Breast epithelium (tissue), 4 donors: ENCODE measurements at regions not wholly inside any gene's neighbourhood (a gene's known extent, or its start where the extent isn't known, plus 50 kb on each side); places are given as distances from the start of the nearest gene placed in this dataset.

Experiments used
- DNase-seq, 2 donors: peaks; one replicate each; pipeline ENCODE4 v3.0.0-alpha.2; 2019; ENCODE audit warnings: low spot score in 2 of 2
- H3K27ac ChIP-seq, 2 donors: fragments of 200-600 bp; sonication (generic) in 1 of 2; one replicate each; pipeline ENCODE4 v1.5.1; 2016 to 2019; ENCODE audit warnings: mild to moderate bottlenecking in 1 of 2
- H3K27me3 ChIP-seq, 2 donors: fragments of 200-600 bp; sonication (generic) in 1 of 2; one replicate each; pipeline versions ENCODE4 v1.5.1 to v1.6.0; 2017 to 2019; ENCODE audit warnings: control low read depth in 1 of 2, mild to moderate bottlenecking in 1 of 2
- H3K36me3 ChIP-seq: fragments of 200-600 bp; one replicate; pipeline ENCODE4 v1.5.1; 2019
- H3K4me1 ChIP-seq, 2 donors: fragments of 200-600 bp; sonication (generic); one replicate each; pipeline ENCODE4 v1.5.1; 2016 to 2019; ENCODE audit warnings: control low read depth in 1 of 2
- H3K4me3 ChIP-seq, 3 donors: fragments of 200-600 bp; sonication (generic); 1 replicate in 2 of 3; 2 replicates in 1 of 3; pipeline ENCODE4 v1.5.1; 2016 to 2019; ENCODE audit warnings: mild to moderate bottlenecking in 3 of 3, moderate library complexity in 2 of 3
- H3K9me3 ChIP-seq, 2 donors: fragments of 200-600 bp; sonication (generic) in 1 of 2; one replicate each; pipeline ENCODE4 v1.5.1; 2016 to 2019; ENCODE audit warnings: control low read depth in 1 of 2
- CTCF ChIP-seq, 3 donors: fragments of 450-650 bp; IDR thresholded peaks; one replicate each; pipeline ENCODE4 v1.5.1; 2016 to 2017; ENCODE audit warnings: antibody characterized with exemption in 3 of 3, mild to moderate bottlenecking in 3 of 3, moderate library complexity in 3 of 3
- POLR2A ChIP-seq: fragments of 450-650 bp; IDR thresholded peaks from one replicate; pipeline ENCODE4 v1.6.1; 2016; ENCODE audit warnings: antibody characterized with exemption, mild to moderate bottlenecking, moderate library complexity
- POLR2AphosphoS5 ChIP-seq, 3 donors: sonication (generic); formaldehyde crosslinking; IDR thresholded peaks; one replicate each; pipeline ENCODE4 v1.6.1; 2017; ENCODE audit warnings: antibody characterized with exemption in 3 of 3
- intact Hi-C: fragments of 100-400 bp; cut with DNase I; formaldehyde crosslinking; loops from one replicate; pipeline ENCODE4 v1.15.1; 2023; ENCODE audit warnings: low total_unique reads

GRCh38 chr1:119290297-119290696 lies 78.3 kb upstream of the HAO2 start:
- Histone ChIP-seq H3K4me1 (no peaks in the 10 kb centered on the region), H3K9me3 (no peaks in the 10 kb centered on the region), H3K27me3 (no peaks in the 10 kb centered on the region), H3K36me3 (no peaks in the 10 kb centered on the region), H3K4me3 (no peak overlapping the region), H3K27ac (no peak overlapping the region)
- intact Hi-C loops, result no loop called here
- no peak for DNase-seq
- no peak for TF ChIP-seq POLR2A

GRCh38 chr1:119291611-119292206 lies 76.9 kb upstream of the HAO2 start:
- no peak for DNase-seq
- H3K36me3 ChIP-seq, result no peaks in the 10 kb centered on the region
- no peak overlapping the region for H3K4me3 ChIP-seq
- H3K27me3 ChIP-seq, result no peaks in the 10 kb centered on the region
- H3K27ac ChIP-seq, result no peak overlapping the region
- no peaks in the 10 kb centered on the region for H3K9me3 ChIP-seq
- no peaks in the 10 kb centered on the region for H3K4me1 ChIP-seq
- no peak for TF ChIP-seq POLR2A
- no peak for TF ChIP-seq POLR2AphosphoS5 (IDR thresholded peaks at IDR 0.05)
- TF ChIP-seq CTCF (IDR thresholded peaks at IDR 0.05), result no peak
- intact Hi-C loops, result no loop called here

GRCh38 chr1:119293797-119294196 lies 74.8 kb upstream of the HAO2 start:
- intact Hi-C loops, result no loop called here
- H3K9me3 ChIP-seq, result no peaks in the 10 kb centered on the region
- no peak for DNase-seq

GRCh38 chr1:119294199-119294598 lies 74.4 kb upstream of the HAO2 start:
- Histone ChIP-seq H3K27me3 (no peaks in the 10 kb centered on the region), H3K4me1 (no peaks in the 10 kb centered on the region), H3K27ac (no peak overlapping the region), H3K36me3 (no peaks in the 10 kb centered on the region), H3K9me3 (no peaks in the 10 kb centered on the region), H3K4me3 (no peak overlapping the region)
- DNase-seq, result no peak
- no peak for TF ChIP-seq CTCF (IDR thresholded peaks at IDR 0.05)
- TF ChIP-seq POLR2AphosphoS5 (IDR thresholded peaks at IDR 0.05), result no peak
- no peak for TF ChIP-seq POLR2A
- intact Hi-C loops, result no loop called here

More at GRCh38 chr1:119293797-119294196, 74.8 kb upstream of the HAO2 start:
- no peaks in the 10 kb centered on the region for H3K4me1 ChIP-seq
- no peaks in the 10 kb centered on the region for H3K27me3 ChIP-seq
- H3K4me3 ChIP-seq, result no peak overlapping the region
- no peaks in the 10 kb centered on the region for H3K36me3 ChIP-seq
- H3K27ac ChIP-seq, result no peak overlapping the region
- TF ChIP-seq POLR2A (no peak), POLR2AphosphoS5 (IDR thresholded peaks at IDR 0.05) (no peak), CTCF (IDR thresholded peaks at IDR 0.05) (no peak)

- intact Hi-C loops, result no loop called here
- Histone ChIP-seq H3K4me1 (no peaks in the 10 kb centered on the region), H3K9me3 (no peaks in the 10 kb centered on the region), H3K36me3 (no peaks in the 10 kb centered on the region), H3K27me3 (no peaks in the 10 kb centered on the region), H3K4me3 (no peak overlapping the region), H3K27ac (no peak overlapping the region)
- TF ChIP-seq CTCF (IDR thresholded peaks at IDR 0.05) (no peak), POLR2AphosphoS5 (IDR thresholded peaks at IDR 0.05) (no peak), POLR2A (no peak)
- no peak for DNase-seq
Measured at GRCh38 chr1:119294722-119295121, 73.9 kb upstream of the HAO2 start.
